GM19324 (cell line): ENCODE measurements at regions not wholly inside any gene's neighbourhood (a gene's known extent, or its start where the extent isn't known, plus 50 kb on each side); places are given as distances from the start of the nearest gene placed in this dataset.

Experiments
- ATAC-seq: cut with Tn5 transposase; IDR thresholded peaks from one replicate; pipeline ENCODE4 v1.9.1; 2021; ENCODE audit warnings: mild to moderate bottlenecking, moderate library complexity; ENCODE audit not compliant: unreplicated experiment, low FRiP score

- no peak for ATAC-seq
Measured at GRCh38 chr6:19632230-19632629, 204.9 kb upstream of the ID4 start.

DNA sequence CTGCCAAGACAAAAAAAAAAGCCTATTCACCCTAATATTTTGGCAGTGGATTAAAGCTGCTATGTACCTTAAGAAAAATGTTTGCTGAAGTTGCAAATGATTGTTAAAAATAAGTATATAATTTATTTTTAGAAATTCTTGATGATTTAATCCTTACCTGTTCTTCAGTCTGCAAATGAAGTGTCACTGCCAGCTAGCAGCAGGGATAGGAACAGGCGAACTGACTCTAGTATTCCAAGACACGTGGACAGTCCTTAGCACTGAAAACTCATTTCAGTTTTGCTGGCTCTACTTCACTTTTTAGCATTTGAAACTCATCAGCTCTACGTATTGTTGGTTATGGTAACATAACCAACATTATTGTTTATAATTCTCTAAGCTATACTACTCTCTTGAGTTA, 204.4 kb upstream of the ID4 start:
- no peak for ATAC-seq

DNA sequence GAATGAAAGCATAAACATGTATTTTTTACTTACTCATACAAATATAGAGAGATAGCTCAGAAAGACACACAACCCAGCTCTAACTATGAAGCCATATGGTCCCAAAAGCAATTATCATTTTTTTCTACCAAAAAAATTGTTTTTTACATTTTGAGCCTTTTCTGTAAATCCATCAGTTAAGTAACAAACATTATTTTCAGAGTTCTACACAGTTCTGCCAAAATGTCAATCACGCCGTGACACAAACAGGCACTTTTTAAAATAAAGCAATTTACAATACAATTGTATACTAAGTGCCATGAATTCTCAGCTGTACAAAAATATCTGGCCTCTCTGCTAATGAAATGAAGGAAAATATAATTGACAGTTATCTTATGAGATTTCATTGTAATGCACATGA, 201.4 kb upstream of the ID4 start:
- ATAC-seq: no peak

GRCh38 chr6:19637010-19637409, 200.2 kb upstream of the ID4 start:
- ATAC-seq: no peak

DNA sequence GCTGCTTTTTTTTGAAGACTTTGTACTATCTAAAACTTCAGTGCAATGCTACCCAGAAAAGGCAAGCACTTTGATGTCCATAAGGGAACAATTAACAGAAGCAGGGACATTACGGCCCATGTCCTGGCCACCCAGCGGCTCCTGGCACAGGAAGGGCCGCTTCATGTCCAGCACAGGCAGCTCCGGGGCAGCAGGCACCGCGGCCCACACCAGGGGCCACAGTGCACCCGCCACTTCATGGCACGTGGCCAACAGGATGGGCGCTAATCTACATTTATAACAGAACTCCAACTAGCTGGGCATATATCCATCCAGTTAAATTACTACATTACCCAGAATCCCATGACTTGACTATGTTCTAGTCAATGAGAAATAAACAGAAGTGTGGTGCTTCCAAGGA, 198.2 kb upstream of the ID4 start:
- no peak for ATAC-seq

DNA sequence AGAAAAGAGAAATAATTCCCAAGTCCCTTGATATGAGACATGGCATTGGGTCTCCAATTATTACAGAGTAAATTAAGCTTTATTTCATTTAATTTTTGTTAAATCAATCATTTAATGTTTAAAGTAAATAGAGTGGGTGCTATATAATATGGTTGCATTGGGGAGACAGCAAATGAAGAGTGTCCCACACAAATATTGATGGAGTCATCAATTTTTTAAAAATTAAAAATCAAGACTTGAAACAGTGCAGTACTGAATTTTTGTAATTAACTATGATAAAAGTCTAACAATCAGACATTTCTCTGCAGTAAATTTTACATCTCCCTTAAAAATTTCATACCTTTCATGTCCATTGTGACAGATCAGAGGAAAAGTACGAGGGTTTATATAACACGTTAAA, 193.9 kb upstream of the ID4 start:
- ATAC-seq: no peak

GRCh38 chr6:19643713-19644112, 193.5 kb upstream of the ID4 start:
- ATAC-seq: no peak

GRCh38 chr6:19655744-19656143, 181.4 kb upstream of the ID4 start:
- ATAC-seq: no peak

- no peak for ATAC-seq
Measured at GRCh38 chr6:19660123-19660910, 176.9 kb upstream of the ID4 start.

DNA sequence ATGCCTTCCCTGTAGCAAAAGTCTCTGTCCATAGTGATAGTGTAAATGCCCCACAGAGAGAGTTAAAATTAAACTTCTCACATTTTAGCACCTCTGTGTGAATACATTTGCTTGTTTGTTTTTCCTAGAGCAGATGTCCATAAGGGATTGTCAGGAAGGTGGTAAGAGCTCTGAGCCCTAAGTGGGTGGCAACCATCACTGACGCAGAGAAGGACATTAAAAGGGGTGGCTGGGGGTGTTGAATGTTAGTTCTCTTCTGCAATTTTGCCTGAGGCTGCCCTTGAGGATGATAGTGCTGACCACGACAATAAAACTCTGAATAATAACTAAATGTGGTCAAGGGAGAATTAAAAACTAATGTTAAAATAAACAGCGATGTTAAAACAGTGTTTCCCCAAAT, 174.3 kb upstream of the ID4 start:
- ATAC-seq: no peak

- ATAC-seq: no peak
Measured at GRCh38 chr6:19663479-19663878, 173.7 kb upstream of the ID4 start.

DNA sequence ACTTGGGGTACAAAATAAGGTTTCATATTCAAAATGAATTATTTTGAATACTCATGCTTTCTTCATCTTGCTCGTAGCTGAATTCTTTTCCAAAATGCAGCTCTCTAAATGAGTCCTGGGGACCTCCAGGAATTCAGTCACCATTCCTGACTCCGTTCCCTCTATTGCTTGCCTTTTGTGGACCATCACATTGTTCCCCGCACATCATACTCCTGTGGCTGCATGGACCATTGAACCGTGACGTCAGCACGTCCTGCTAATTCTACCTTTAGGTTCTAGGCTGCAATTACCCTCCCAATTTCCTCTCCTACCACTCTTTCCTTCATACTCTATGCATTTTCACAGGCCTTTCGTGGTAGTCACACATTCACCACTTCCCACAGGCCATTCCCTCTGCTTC, 173.1 kb upstream of the ID4 start:
- no peak for ATAC-seq

DNA sequence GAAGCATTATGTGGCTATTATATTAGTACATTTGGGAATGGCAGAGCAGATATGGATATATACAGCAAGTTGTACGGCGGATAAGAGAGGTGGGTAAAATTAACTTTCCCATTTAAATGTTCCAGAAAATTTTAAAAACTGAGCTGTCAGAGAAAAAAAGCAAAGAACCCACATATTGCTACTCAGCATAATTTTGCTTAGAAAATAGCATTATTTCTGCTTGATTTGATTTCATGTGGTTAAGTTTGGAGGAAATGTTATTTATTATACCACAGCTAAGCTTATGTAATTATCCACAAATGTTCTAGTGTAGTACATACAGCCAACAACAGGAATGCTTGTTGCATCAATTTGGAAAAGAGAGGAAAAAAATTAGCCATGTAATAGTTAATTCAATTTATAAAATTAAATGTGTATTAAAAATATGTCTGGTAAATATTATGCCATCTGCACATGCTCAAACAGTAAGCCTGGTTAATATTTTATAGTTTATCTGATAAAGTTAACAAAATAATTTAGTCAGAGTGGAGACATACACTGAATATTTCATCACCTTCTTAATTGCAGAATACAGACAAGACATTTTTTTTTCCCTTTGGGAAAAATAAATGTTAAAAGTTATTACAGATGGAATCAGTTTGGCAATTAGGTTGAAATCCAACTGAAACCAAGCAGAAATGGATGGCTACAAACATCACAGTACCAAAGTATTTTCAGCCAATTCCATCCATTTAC, 172.1 kb upstream of the ID4 start:
- ATAC-seq: no peak

DNA sequence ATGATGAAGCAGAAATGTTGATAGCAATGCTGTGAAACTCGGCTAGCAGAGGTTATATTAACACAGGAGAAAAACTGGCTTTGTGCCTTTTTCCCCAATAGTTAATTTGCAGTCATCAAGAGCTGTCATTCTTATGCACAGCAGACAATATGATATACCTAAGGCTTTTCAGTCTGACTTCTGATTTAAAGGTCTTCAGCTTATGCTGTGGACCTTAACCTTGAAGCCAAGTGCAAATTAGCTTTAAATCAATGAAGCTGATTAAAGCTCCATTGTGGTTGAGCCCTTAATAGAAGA, 171.6 kb upstream of the ID4 start:
- ATAC-seq: no peak

GRCh38 chr6:19668710-19669109, 168.5 kb upstream of the ID4 start:
- ATAC-seq: no peak

DNA sequence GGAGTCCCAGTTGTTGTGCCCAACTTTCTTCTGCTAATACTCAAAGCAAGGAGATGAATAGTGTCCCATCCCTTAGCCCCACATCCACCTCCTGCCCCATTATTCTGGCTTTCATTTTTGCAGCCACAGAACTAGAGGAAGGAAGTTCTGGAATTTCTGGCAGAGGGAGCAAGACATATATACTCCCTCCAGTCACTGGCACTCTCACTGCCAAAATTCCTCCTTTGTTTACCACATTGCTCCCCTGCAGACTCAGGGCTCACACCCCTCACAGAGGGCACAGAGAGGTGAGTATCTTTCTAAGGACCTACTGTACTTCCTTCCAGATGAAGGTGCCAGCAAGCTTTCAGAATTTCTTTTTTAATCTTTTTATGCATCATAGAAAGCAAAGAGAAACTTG, 168.0 kb upstream of the ID4 start:
- ATAC-seq: no peak

- ATAC-seq: no peak
Measured at GRCh38 chr6:19682859-19683258, 154.3 kb upstream of the ID4 start.

GRCh38 chr6:19690325-19691075, 146.7 kb upstream of the ID4 start:
- no peak for ATAC-seq

DNA sequence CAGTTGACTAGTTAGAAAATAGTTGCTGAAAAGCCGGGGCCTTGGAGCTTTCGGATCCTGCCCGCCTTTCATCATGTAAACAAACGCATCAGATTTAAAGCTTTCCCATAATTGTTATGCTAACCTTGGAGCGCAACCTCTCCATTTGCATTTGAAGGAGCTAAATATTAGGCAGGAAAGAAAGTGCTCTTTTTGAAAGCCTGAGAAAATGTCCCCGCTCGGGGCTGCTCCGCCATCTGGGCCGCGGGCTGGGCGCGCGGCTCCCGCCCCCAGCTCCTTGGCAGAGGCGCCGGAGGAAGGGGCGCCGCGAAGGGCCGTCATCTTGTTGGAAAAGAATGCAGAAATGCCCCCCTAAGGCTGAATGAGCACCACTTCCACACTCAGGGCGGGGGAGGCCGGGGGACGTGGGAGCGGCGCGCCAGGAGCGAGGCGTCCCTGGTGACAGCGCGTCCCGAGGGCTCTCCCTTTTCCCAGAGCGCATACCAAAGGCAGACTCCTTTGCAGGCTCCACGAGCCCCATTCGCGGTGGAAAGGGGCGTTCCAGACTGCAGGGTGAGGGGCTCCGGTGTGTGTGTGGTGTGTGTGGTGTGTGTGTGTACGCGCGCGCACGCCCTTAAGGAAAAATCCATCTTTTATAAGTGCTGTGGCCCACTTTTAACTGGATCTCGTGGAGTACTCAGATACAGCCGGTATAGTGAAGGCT, 145.6 kb upstream of the ID4 start:
- no peak for ATAC-seq

DNA sequence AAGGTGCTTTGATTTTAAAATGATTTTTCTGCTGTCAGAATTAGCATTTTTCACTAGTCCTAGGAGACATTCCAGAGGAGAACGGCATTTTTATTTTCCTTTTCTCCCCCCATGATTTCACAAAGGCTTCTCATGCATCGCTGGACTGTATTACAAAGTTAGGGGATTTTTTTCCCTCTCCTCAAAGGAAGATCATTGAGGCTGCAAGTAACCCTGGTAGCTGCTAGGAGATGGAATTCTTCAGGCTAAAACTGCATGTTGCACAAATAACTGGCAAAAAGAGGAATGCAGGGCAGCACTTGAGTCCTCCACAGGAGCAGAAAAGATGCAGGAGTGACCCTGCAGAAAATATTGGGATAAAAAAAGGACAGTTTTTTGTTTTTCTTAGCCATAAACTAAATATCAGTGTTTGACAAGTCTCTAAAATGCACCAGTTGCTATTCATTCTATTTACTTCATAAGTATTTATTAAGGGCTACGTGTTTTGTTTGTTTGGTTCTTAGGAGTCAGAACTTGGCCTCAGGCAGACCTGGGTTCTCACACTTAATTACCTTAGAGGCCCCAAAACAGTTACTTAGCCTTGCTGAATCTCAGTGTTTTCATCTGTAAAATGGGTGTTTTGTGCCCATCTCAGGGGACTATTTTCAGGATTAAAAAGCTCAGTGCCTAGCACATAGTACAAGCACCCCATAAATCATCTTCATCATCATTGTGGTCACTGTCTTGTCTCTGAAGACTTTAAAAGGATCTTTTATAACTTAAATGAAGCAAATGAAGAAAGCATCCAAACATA, 144.5 kb upstream of the ID4 start:
- ATAC-seq: no peak
